ENCODE measurements at regions not wholly inside any gene's neighbourhood (a gene's known extent, or its start where the extent isn't known, plus 50 kb on each side); places are given as distances from the start of the nearest gene placed in this dataset.
"Not testable (repeated sequence)": the region's sequence is repeated elsewhere in the genome, so short reads cannot be mapped to it uniquely, and the experiment has no call there.

DNA sequence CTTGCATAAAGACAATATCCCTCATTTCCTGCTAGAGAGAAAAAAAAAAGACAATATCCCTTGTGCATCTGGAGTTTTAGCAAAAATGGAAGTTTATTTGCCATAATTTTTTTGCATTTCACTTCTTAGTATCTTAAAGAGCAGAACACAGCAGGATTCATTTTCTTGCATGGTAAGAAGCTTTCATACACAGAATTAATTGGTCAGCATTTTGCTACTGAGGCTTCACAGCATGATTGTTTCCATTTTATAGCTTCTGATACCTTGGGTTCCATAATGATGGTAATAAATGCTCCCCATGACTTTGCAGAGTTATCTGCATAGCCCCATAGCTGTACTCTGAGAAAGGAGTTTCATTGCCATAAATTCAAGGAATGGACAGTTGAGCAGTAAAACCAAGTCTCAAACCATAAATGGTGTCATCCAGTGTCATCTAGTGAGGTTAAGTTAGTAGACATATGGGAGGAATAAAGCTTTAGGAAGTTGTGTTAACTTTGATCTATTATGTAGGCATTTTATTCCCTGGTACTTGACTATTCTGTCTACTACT, 88.8 kb upstream of the PLD5 start:
- H3K27me3 ChIP-seq (ENCODE audit: control insufficient read depth, insufficient read depth, low read length): no peaks in the 10 kb centered on the region
- no peak overlapping the region for H3K27ac ChIP-seq (ENCODE audit: insufficient read depth, low read length, poor library complexity, severe bottlenecking)
- H3K9me3 ChIP-seq (ENCODE audit: control insufficient read depth in 2 of 2, low read length in 2 of 2): no peaks in the 10 kb centered on the region
- no peaks in the 10 kb centered on the region for H3K36me3 ChIP-seq (ENCODE audit: control insufficient read depth, insufficient read depth, low read length)
- Mint-ChIP-seq H3K4me1 (no peaks in the 10 kb centered on the region), H3K27ac (no peak overlapping the region), H3K36me3 (no peaks in the 10 kb centered on the region), H3K27me3 (peaks cover 5% of the 10 kb centered on the region), H3K4me3 (no peak overlapping the region), H3K9me3 (peaks cover 0 to 7% (median 0%) of the 10 kb centered on the region in 7 donors)
- ATAC-seq (ENCODE audit: low read depth in 2 of 2) (no peak), DNase-seq (no peak)
- no peak overlapping the region for H3K4me3 ChIP-seq (ENCODE audit: low read depth, low read length)
- H3K4me1 ChIP-seq (ENCODE audit: control insufficient read depth, insufficient read depth, low read length, poor library complexity, severe bottlenecking): no peaks in the 10 kb centered on the region

DNA sequence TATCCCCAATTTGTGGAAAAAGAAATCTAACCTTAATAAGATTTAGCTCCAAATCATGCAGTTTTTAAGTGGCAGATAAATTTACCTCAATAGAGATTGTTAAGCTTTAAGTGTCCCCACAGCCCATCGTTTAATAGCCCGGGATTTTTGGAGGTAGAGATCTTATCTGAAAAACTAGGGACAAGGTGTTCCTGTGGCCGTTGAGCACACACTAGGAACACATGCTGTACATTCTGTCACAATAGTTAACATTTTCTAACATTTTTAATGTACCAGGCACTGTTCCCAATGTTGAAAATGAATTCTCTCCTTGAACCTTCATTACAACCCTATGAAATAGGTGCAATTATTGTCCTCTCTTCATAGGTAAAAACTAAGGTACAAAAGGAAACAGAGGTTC, 85.7 kb upstream of the PLD5 start:
- ATAC-seq (ENCODE audit: low read depth in 2 of 2) (no peak), DNase-seq (no peak)
- Mint-ChIP-seq H3K36me3 (no peaks in the 10 kb centered on the region), H3K27ac (no peak overlapping the region), H3K27me3 (peaks cover 5% of the 10 kb centered on the region), H3K9me3 (peaks cover 0 to 1% (median 0%) of the 10 kb centered on the region in 7 donors), H3K4me1 (no peaks in the 10 kb centered on the region), H3K4me3 (no peak overlapping the region)
- H3K4me1 ChIP-seq (ENCODE audit: control insufficient read depth, insufficient read depth, low read length, poor library complexity, severe bottlenecking): no peaks in the 10 kb centered on the region
- H3K36me3 ChIP-seq (ENCODE audit: control insufficient read depth, insufficient read depth, low read length): no peaks in the 10 kb centered on the region
- H3K9me3 ChIP-seq (ENCODE audit: control insufficient read depth in 2 of 2, low read length in 2 of 2): no peaks in the 10 kb centered on the region
- H3K4me3 ChIP-seq (ENCODE audit: low read depth, low read length): no peak overlapping the region
- no peak overlapping the region for H3K27ac ChIP-seq (ENCODE audit: insufficient read depth, low read length, poor library complexity, severe bottlenecking)
- no peaks in the 10 kb centered on the region for H3K27me3 ChIP-seq (ENCODE audit: control insufficient read depth, insufficient read depth, low read length)

DNA sequence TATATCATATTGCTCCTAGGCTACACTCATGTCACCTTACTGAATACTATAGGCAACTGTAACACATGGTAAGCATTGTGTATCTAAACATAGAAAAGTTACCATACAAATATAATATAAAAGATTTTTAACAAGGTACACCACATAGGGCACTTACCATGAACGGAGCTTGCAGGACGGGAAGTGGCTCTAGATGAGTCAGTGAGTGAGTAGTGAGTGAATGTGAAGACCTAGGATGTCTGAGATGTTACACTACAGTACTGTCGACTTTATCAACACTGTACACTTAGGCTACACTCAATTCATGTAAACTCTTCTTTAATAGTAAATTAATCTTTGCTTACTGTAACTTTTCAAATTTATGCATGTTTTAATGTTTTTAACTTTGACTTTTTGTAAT, 81.0 kb upstream of the PLD5 start:
- H3K27ac Mint-ChIP-seq: no peak overlapping the region
- H3K9me3 Mint-ChIP-seq: peaks cover 0 to 7% (median 0%) of the 10 kb centered on the region in 7 donors
- Histone ChIP-seq H3K4me1 (ENCODE audit: control insufficient read depth, insufficient read depth, low read length, poor library complexity, severe bottlenecking) (no peaks in the 10 kb centered on the region), H3K27me3 (ENCODE audit: control insufficient read depth, insufficient read depth, low read length) (no peaks in the 10 kb centered on the region), H3K9me3 (ENCODE audit: control insufficient read depth in 2 of 2, low read length in 2 of 2) (no peaks in the 10 kb centered on the region), H3K36me3 (ENCODE audit: control insufficient read depth, insufficient read depth, low read length) (no peaks in the 10 kb centered on the region), H3K27ac (ENCODE audit: insufficient read depth, low read length, poor library complexity, severe bottlenecking) (no peak overlapping the region), H3K4me3 (ENCODE audit: low read depth, low read length) (no peak overlapping the region)
- ATAC-seq (ENCODE audit: low read depth in 2 of 2): no peak
- H3K4me1 Mint-ChIP-seq: no peaks in the 10 kb centered on the region
- H3K27me3 Mint-ChIP-seq: peaks cover 5% of the 10 kb centered on the region
- no peak overlapping the region for H3K4me3 Mint-ChIP-seq
- DNase-seq: no peak
- no peaks in the 10 kb centered on the region for H3K36me3 Mint-ChIP-seq

DNA sequence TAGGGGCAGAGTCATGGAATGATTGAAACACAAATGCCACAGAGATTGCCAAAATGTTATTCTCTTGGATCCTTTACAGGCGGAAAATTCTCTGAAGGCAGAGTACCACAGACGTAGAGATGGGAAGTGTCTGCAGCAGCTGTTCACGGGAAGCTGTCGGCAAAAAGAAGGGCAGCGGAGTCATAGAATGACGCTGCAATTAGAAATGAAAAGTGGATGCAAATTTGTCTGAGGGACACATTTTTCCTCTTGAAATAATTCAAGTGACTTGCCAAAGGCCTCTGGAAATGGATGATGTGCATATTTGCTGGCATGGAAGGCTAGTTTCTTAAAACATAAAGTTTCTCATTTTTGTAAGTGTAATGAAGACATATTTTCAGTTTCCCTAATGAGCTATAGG, 77.5 kb upstream of the PLD5 start:
- Mint-ChIP-seq H3K4me3 (no peak overlapping the region), H3K9me3 (peaks cover 3 to 15% (median 6%) of the 10 kb centered on the region in 7 donors), H3K27me3 (no peaks in the 10 kb centered on the region), H3K4me1 (no peaks in the 10 kb centered on the region), H3K27ac (no peak overlapping the region), H3K36me3 (no peaks in the 10 kb centered on the region)
- ATAC-seq (ENCODE audit: low read depth in 2 of 2) (no peak), DNase-seq (no peak)
- no peaks in the 10 kb centered on the region for H3K9me3 ChIP-seq (ENCODE audit: control insufficient read depth in 2 of 2, low read length in 2 of 2)
- H3K36me3 ChIP-seq (ENCODE audit: control insufficient read depth, insufficient read depth, low read length): no peaks in the 10 kb centered on the region
- H3K27me3 ChIP-seq (ENCODE audit: control insufficient read depth, insufficient read depth, low read length): no peaks in the 10 kb centered on the region
- H3K27ac ChIP-seq (ENCODE audit: insufficient read depth, low read length, poor library complexity, severe bottlenecking): no peak overlapping the region
- no peaks in the 10 kb centered on the region for H3K4me1 ChIP-seq (ENCODE audit: control insufficient read depth, insufficient read depth, low read length, poor library complexity, severe bottlenecking)
- H3K4me3 ChIP-seq (ENCODE audit: low read depth, low read length): no peak overlapping the region

DNA sequence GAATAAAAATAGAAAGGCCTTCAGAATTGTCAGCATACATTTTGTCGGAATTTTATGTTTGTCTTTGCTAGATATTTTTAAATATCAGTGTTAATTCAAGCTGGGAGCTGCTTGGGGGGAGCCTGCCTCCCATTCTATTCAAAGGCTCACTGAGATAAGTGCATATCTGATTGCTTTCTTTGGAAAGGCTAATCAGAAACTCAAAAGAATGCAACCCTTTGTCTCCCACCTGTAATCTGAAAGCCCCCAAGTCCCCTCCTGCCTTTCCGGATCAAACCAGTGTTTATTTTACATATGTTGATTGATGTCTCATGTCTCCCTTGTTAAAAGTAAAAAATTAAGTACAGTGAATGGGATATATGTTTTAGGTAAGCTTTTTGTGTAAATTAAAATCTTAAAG, 69.3 kb upstream of the PLD5 start:
- not testable (repeated sequence) for ATAC-seq (ENCODE audit: low read depth in 2 of 2); H3K9me3 ChIP-seq (ENCODE audit: control insufficient read depth in 2 of 2, low read length in 2 of 2); H3K27ac ChIP-seq (ENCODE audit: insufficient read depth, low read length, poor library complexity, severe bottlenecking); DNase-seq; H3K4me1 Mint-ChIP-seq; H3K4me3 ChIP-seq (ENCODE audit: low read depth, low read length); H3K4me1 ChIP-seq (ENCODE audit: control insufficient read depth, insufficient read depth, low read length, poor library complexity, severe bottlenecking); H3K27me3 ChIP-seq (ENCODE audit: control insufficient read depth, insufficient read depth, low read length); H3K36me3 Mint-ChIP-seq; H3K36me3 ChIP-seq (ENCODE audit: control insufficient read depth, insufficient read depth, low read length); H3K27me3 Mint-ChIP-seq; H3K4me3 Mint-ChIP-seq; H3K27ac Mint-ChIP-seq
- peaks cover 0 to 31% (median 7%) of the 10 kb centered on the region in 7 donors for H3K9me3 Mint-ChIP-seq

DNA sequence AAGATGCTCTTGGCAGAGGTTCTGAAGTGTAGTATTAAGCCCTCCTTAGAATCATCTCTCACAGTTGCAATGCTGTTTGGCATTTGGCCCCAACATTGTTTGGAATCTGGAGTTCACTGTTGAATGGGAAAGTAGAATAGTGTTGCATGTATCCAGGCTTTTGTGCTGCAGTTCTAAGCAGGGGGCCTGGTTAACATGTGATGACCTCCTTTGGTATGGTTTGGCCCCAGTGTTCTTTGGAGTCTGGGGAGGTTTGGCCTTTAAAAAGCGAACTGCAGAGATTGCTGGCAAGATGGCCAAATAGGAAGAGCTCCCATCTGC, 61.8 kb upstream of the PLD5 start:
- Histone ChIP-seq H3K9me3 (ENCODE audit: control insufficient read depth in 2 of 2, low read length in 2 of 2) (no peaks in the 10 kb centered on the region), H3K27me3 (ENCODE audit: control insufficient read depth, insufficient read depth, low read length) (no peaks in the 10 kb centered on the region), H3K36me3 (ENCODE audit: control insufficient read depth, insufficient read depth, low read length) (no peaks in the 10 kb centered on the region), H3K4me1 (ENCODE audit: control insufficient read depth, insufficient read depth, low read length, poor library complexity, severe bottlenecking) (no peaks in the 10 kb centered on the region), H3K27ac (ENCODE audit: insufficient read depth, low read length, poor library complexity, severe bottlenecking) (no peak overlapping the region), H3K4me3 (ENCODE audit: low read depth, low read length) (no peak overlapping the region)
- Mint-ChIP-seq H3K9me3 (peaks cover 0 to 8% (median 4%) of the 10 kb centered on the region in 7 donors), H3K27ac (no peak overlapping the region), H3K4me1 (no peaks in the 10 kb centered on the region), H3K36me3 (no peaks in the 10 kb centered on the region), H3K4me3 (no peak overlapping the region), H3K27me3 (no peaks in the 10 kb centered on the region)
- ATAC-seq (ENCODE audit: low read depth in 2 of 2) (no peak), DNase-seq (no peak)

DNA sequence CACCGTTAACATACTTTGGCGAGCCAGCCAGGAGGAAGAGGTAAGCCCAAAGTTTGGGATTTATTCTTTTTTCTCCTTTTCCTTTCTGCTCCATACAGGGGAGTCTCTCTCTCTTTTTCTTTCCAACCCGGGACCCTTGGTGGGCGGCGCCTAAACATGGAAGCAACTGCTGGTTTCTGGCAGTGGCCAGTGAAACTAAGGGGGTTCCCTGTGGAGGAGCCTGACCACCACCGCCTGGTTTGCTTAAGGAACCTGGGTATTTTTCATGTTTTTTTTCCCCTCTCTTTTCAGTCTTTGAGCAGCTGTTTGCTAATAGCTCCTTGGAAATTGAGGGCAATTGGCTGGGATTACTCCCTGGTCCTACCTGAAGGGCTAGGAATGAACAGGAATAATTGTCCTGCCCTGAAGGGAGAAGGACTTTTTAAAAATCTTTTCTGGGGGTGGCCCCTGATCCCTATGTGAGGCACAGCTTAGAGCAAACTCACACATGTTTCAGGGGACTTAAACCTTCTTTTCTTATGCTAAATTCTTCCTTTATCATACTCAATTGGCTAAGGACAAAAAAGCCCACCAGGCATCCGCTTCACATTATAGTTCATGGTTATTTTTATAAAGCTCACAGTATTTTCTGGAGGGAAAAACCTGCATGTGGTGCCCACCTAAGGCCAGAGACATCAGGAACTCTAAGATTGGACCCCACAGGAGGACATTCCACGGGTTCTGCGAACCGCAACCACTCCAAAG, 61.3 kb upstream of the PLD5 start:
- no peak overlapping the region for H3K4me3 ChIP-seq (ENCODE audit: low read depth, low read length)
- DNase-seq (no peak), ATAC-seq (ENCODE audit: low read depth in 2 of 2) (no peak)
- no peaks in the 10 kb centered on the region for H3K27me3 ChIP-seq (ENCODE audit: control insufficient read depth, insufficient read depth, low read length)
- H3K4me3 Mint-ChIP-seq: no peak overlapping the region
- peaks cover 0 to 6% (median 4%) of the 10 kb centered on the region in 7 donors for H3K9me3 Mint-ChIP-seq
- H3K27me3 Mint-ChIP-seq: no peaks in the 10 kb centered on the region
- H3K27ac ChIP-seq (ENCODE audit: insufficient read depth, low read length, poor library complexity, severe bottlenecking): no peak overlapping the region
- H3K4me1 Mint-ChIP-seq: no peaks in the 10 kb centered on the region
- H3K4me1 ChIP-seq (ENCODE audit: control insufficient read depth, insufficient read depth, low read length, poor library complexity, severe bottlenecking): no peaks in the 10 kb centered on the region
- no peaks in the 10 kb centered on the region for H3K36me3 Mint-ChIP-seq
- H3K27ac Mint-ChIP-seq: no peak overlapping the region
- no peaks in the 10 kb centered on the region for H3K9me3 ChIP-seq (ENCODE audit: control insufficient read depth in 2 of 2, low read length in 2 of 2)
- H3K36me3 ChIP-seq (ENCODE audit: control insufficient read depth, insufficient read depth, low read length): no peaks in the 10 kb centered on the region

DNA sequence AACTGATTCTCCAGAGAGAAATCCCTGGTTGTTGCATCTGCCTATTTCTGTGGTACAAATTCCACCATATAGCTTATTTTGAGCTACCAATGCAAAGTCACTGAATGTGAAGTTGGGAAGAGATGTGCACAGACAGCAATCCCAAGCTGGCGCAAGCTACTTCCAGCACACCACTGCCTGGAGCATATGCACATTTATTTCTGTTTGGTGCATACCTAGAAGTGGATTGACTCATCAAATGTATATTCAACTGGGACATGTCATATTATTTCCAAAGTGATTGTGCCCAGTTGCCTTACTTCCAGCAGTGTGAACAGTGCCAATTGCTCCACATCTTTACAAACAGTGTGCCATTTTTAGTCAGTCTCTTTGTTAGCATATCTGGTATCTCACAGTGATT, 58.2 kb upstream of the PLD5 start:
- no peaks in the 10 kb centered on the region for H3K27me3 Mint-ChIP-seq
- H3K4me3 ChIP-seq (ENCODE audit: low read depth, low read length): no peak overlapping the region
- H3K9me3 ChIP-seq (ENCODE audit: control insufficient read depth in 2 of 2, low read length in 2 of 2): no peaks in the 10 kb centered on the region
- H3K4me1 ChIP-seq (ENCODE audit: control insufficient read depth, insufficient read depth, low read length, poor library complexity, severe bottlenecking): no peaks in the 10 kb centered on the region
- H3K4me3 Mint-ChIP-seq: no peak overlapping the region
- H3K36me3 Mint-ChIP-seq: no peaks in the 10 kb centered on the region
- H3K9me3 Mint-ChIP-seq: peaks cover 0 to 9% (median 2%) of the 10 kb centered on the region in 7 donors
- H3K36me3 ChIP-seq (ENCODE audit: control insufficient read depth, insufficient read depth, low read length): no peaks in the 10 kb centered on the region
- no peaks in the 10 kb centered on the region for H3K4me1 Mint-ChIP-seq
- ATAC-seq (ENCODE audit: low read depth in 2 of 2) (no peak), DNase-seq (no peak)
- H3K27me3 ChIP-seq (ENCODE audit: control insufficient read depth, insufficient read depth, low read length): no peaks in the 10 kb centered on the region
- H3K27ac ChIP-seq (ENCODE audit: insufficient read depth, low read length, poor library complexity, severe bottlenecking): no peak overlapping the region
- H3K27ac Mint-ChIP-seq: no peak overlapping the region

All from CD4-positive, CD25-positive, alpha-beta regulatory T cell (primary cell).